ENCODE measurements at regions not wholly inside any gene's neighbourhood (a gene's known extent, or its start where the extent isn't known, plus 50 kb on each side); places are given as distances from the start of the nearest gene placed in this dataset.

DNA sequence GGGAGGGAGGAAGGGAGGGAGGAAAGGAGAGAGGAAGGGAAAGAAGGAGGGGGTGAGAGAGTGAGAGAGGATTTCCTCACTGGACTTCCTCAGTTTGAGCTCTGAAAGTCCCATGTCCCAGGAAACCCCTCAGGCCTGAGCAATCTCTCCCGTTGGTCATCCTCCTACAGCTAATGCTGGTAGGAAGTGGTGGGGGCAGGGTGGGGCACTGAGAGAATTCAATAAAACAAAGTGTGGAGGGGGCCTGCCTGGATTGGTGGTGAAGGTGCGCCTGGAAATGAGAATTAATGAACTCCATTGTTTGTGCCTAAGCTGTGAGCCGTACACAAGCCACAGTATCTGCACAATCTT is 195.0 kb downstream of the RGS3 start:
- no peak for ATAC-seq
- H3K4me1 Mint-ChIP-seq = peaks cover 7% of the 10 kb centered on the region

GRCh38 chr9:113659039-113659438 is 195.5 kb downstream of the RGS3 start:
- Mint-ChIP-seq H3K36me3 (no peaks in the 10 kb centered on the region), H3K9me3 (no peaks in the 10 kb centered on the region), H3K4me1 (peaks cover 7% of the 10 kb centered on the region), H3K27ac (no peak overlapping the region), H3K4me3 (no peak overlapping the region)
- no peak for ATAC-seq
- DNase-seq (ENCODE audit: low spot score in 2 of 2) = no peak

More for the DNA sequence above, 195.0 kb downstream of the RGS3 start:
- no peak overlapping the region for H3K4me3 Mint-ChIP-seq
- no peaks in the 10 kb centered on the region for H3K36me3 Mint-ChIP-seq
- DNase-seq (ENCODE audit: low spot score in 2 of 2) = no peak
- H3K9me3 Mint-ChIP-seq = no peaks in the 10 kb centered on the region
- H3K27ac Mint-ChIP-seq = no peak overlapping the region

DNA sequence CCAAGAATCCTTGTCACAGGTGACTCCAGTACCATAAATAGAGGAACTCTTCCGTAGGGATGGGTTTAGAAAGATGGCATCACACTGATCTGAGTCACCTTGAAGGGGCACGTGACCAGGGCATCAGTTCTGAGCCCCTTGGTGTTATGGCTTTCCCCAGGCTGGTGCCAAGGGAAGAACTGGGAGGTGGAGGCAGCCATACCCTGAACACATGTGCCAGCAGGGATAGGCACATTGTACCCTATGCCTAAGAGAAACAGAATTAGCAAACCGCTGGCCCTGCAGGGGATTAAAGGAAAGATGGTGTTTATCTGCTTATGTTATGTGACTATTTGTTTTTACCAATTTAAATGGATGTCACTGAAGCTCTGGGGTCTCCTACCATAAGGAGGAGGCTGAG is 196.2 kb downstream of the RGS3 start:
- no peak overlapping the region for H3K4me3 Mint-ChIP-seq
- DNase-seq (ENCODE audit: low spot score in 2 of 2) (no peak), ATAC-seq (no peak)
- peaks cover 7% of the 10 kb centered on the region for H3K4me1 Mint-ChIP-seq
- no peaks in the 10 kb centered on the region for H3K36me3 Mint-ChIP-seq
- H3K27ac Mint-ChIP-seq = peak overlapping the region; percentile 0
- no peaks in the 10 kb centered on the region for H3K9me3 Mint-ChIP-seq

- Mint-ChIP-seq H3K4me3 (no peak overlapping the region), H3K36me3 (no peaks in the 10 kb centered on the region), H3K9me3 (no peaks in the 10 kb centered on the region), H3K27ac (peak overlapping the region; percentile 0), H3K4me1 (peaks cover 5% of the 10 kb centered on the region)
- no peak for ATAC-seq
- DNase-seq (ENCODE audit: low spot score in 2 of 2) = no peak
Measured at GRCh38 chr9:113660196-113660595, 196.7 kb downstream of the RGS3 start.

DNA sequence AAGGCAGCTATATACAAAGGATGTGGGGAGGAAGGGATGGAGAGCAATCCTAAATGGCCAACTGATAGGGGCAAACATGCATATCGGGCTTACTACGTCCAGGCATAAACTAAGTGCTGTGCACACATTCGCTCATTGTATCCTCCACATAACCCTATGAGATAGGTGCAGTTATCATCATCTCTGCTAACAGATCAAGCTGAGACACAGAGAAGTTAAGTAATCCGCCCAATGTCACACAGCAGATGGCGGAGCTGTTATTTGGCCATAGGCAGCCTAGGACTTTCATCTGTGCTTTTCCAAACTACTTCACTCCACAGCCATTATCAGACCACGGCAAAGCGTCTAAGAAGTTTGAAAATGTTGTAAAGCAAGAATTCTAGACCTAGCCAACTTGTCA is 197.5 kb downstream of the RGS3 start:
- Mint-ChIP-seq H3K4me3 (no peak overlapping the region), H3K27ac (no peak overlapping the region), H3K36me3 (no peaks in the 10 kb centered on the region), H3K9me3 (no peaks in the 10 kb centered on the region), H3K4me1 (no peaks in the 10 kb centered on the region)
- ATAC-seq = no peak
- no peak for DNase-seq (ENCODE audit: low spot score in 2 of 2)

GRCh38 chr9:113664181-113664875 is 200.8 kb downstream of the RGS3 start:
- H3K9me3 Mint-ChIP-seq = no peaks in the 10 kb centered on the region
- no peak overlapping the region for H3K4me3 Mint-ChIP-seq
- no peak for ATAC-seq
- no peak for DNase-seq (ENCODE audit: low spot score in 2 of 2)
- H3K4me1 Mint-ChIP-seq = no peaks in the 10 kb centered on the region
- no peaks in the 10 kb centered on the region for H3K36me3 Mint-ChIP-seq
- no peak overlapping the region for H3K27ac Mint-ChIP-seq

GRCh38 chr9:113665064-113665463 is 201.5 kb downstream of the RGS3 start:
- no peaks in the 10 kb centered on the region for H3K36me3 Mint-ChIP-seq
- no peak for DNase-seq (ENCODE audit: low spot score in 2 of 2)
- no peak overlapping the region for H3K4me3 Mint-ChIP-seq
- H3K9me3 Mint-ChIP-seq = no peaks in the 10 kb centered on the region
- no peak overlapping the region for H3K27ac Mint-ChIP-seq
- no peak for ATAC-seq
- no peaks in the 10 kb centered on the region for H3K4me1 Mint-ChIP-seq

DNA sequence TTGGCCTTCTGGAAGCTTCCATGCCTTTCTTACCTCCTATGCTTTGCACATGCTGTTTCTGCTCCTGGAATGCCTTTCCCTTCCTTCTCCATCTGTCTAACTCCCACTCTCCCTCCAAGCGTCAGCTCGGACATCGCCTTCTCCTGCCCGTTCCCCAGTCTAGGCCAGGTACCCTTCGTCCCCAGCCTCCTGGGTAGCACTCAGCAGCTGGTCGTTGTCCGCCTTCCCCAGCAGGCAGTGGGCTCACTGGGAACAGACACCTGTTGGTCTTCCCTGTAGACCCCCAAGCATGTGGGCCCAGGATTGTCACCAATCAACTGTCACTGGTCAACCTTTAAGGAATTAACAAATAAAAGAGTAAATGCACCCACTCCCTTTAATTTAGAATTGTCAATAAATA is 202.2 kb downstream of the RGS3 start:
- no peak for ATAC-seq
- Mint-ChIP-seq H3K9me3 (no peaks in the 10 kb centered on the region), H3K36me3 (no peaks in the 10 kb centered on the region)

GRCh38 chr9:113668061-113668460 is 204.5 kb downstream of the RGS3 start:
- ATAC-seq (no peak), DNase-seq (ENCODE audit: low spot score in 2 of 2) (no peak)
- no peaks in the 10 kb centered on the region for H3K36me3 Mint-ChIP-seq
- no peaks in the 10 kb centered on the region for H3K4me1 Mint-ChIP-seq
- H3K4me3 Mint-ChIP-seq = no peak overlapping the region
- H3K27ac Mint-ChIP-seq = no peak overlapping the region
- no peaks in the 10 kb centered on the region for H3K9me3 Mint-ChIP-seq

More for the DNA sequence above, 202.2 kb downstream of the RGS3 start:
- no peak for DNase-seq (ENCODE audit: low spot score in 2 of 2)
- H3K4me1 Mint-ChIP-seq = no peaks in the 10 kb centered on the region
- no peak overlapping the region for H3K4me3 Mint-ChIP-seq
- H3K27ac Mint-ChIP-seq = no peak overlapping the region

DNA sequence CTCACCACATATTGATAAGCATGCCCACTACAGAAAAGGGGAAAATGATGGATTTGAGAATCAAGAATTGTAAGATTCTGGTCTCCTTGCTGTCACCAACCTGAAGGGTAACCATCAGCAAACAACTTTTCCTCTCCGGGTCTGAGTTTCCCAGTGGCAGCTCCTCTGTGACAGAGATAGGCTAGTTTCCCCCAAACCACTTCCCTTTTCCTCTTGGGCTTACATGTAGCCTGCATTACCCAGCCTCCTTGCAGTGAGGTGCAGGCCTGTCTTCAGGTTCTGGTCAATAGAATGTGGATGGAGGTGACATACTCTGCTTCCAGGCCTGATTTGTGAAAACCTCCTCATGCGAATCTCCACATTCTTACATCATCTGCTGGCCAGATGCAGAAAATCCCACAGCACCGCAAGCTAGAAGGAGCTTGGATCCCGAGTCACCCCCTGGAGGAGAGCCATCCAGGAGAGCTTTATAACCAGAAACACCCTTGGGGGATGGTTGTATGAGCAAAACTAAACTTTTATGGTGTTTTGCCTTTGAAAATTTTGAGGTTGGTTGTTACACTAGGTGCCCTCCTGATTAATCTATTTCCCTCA is 206.1 kb downstream of the RGS3 start:
- H3K4me3 Mint-ChIP-seq = no peak overlapping the region
- no peaks in the 10 kb centered on the region for H3K4me1 Mint-ChIP-seq
- DNase-seq (ENCODE audit: low spot score in 2 of 2) (no peak), ATAC-seq (no peak)
- H3K36me3 Mint-ChIP-seq = no peaks in the 10 kb centered on the region
- H3K27ac Mint-ChIP-seq = no peak overlapping the region
- H3K9me3 Mint-ChIP-seq = no peaks in the 10 kb centered on the region

- DNase-seq (ENCODE audit: low spot score in 2 of 2) (no peak), ATAC-seq (no peak)
- Mint-ChIP-seq H3K36me3 (no peaks in the 10 kb centered on the region), H3K27ac (no peak overlapping the region), H3K4me3 (no peak overlapping the region), H3K4me1 (peaks cover 17% of the 10 kb centered on the region), H3K9me3 (no peaks in the 10 kb centered on the region)
Measured at GRCh38 chr9:113673726-113674125, 202.4 kb upstream of the ZNF618 start.

GRCh38 chr9:113674436-113674835 is 201.7 kb upstream of the ZNF618 start:
- Mint-ChIP-seq H3K4me1 (peaks cover 17% of the 10 kb centered on the region), H3K4me3 (no peak overlapping the region), H3K36me3 (no peaks in the 10 kb centered on the region), H3K27ac (no peak overlapping the region), H3K9me3 (no peaks in the 10 kb centered on the region)
- DNase-seq (ENCODE audit: low spot score in 2 of 2) (no peak), ATAC-seq (no peak)

GRCh38 chr9:113675475-113675941 is 200.6 kb upstream of the ZNF618 start:
- DNase-seq (ENCODE audit: low spot score in 2 of 2) = no peak
- H3K9me3 Mint-ChIP-seq = no peaks in the 10 kb centered on the region

DNA sequence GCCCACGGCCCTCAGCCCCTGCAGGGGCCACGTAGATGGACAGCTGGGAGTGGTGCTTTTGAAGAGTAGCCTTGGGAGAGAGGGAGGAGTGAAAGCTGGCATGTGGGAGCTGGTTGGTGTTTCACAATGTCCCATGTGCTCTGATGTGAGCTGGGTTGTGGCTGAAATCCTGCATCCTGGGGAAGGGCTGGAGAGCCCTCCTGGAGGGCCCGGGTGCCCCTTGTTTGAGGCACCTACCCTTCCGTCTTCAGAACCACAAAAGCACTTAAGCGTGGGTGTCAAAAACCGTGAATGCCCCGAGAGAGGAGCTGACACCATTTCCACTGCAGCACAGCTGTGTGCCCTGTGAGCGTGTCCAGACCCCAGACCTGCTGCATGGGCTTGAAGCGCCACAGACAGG is 199.1 kb upstream of the ZNF618 start:
- peaks cover 20% of the 10 kb centered on the region for H3K4me1 Mint-ChIP-seq
- DNase-seq (ENCODE audit: low spot score in 2 of 2) (no peak), ATAC-seq (peak; percentile 26)
- no peak overlapping the region for H3K27ac Mint-ChIP-seq
- H3K4me3 Mint-ChIP-seq = no peak overlapping the region
- no peaks in the 10 kb centered on the region for H3K36me3 Mint-ChIP-seq
- no peaks in the 10 kb centered on the region for H3K9me3 Mint-ChIP-seq

More at GRCh38 chr9:113675475-113675941, 200.6 kb upstream of the ZNF618 start:
- Mint-ChIP-seq H3K27ac (no peak overlapping the region), H3K4me3 (no peak overlapping the region), H3K4me1 (peaks cover 17% of the 10 kb centered on the region), H3K36me3 (no peaks in the 10 kb centered on the region)
- peak; percentile 84 for ATAC-seq

GRCh38 chr9:113677569-113677968 is 198.5 kb upstream of the ZNF618 start:
- H3K4me1 Mint-ChIP-seq = peaks cover 25% of the 10 kb centered on the region
- ATAC-seq = no peak
- no peaks in the 10 kb centered on the region for H3K36me3 Mint-ChIP-seq
- no peak for DNase-seq (ENCODE audit: low spot score in 2 of 2)
- no peak overlapping the region for H3K4me3 Mint-ChIP-seq
- H3K9me3 Mint-ChIP-seq = no peaks in the 10 kb centered on the region
- no peak overlapping the region for H3K27ac Mint-ChIP-seq

DNA sequence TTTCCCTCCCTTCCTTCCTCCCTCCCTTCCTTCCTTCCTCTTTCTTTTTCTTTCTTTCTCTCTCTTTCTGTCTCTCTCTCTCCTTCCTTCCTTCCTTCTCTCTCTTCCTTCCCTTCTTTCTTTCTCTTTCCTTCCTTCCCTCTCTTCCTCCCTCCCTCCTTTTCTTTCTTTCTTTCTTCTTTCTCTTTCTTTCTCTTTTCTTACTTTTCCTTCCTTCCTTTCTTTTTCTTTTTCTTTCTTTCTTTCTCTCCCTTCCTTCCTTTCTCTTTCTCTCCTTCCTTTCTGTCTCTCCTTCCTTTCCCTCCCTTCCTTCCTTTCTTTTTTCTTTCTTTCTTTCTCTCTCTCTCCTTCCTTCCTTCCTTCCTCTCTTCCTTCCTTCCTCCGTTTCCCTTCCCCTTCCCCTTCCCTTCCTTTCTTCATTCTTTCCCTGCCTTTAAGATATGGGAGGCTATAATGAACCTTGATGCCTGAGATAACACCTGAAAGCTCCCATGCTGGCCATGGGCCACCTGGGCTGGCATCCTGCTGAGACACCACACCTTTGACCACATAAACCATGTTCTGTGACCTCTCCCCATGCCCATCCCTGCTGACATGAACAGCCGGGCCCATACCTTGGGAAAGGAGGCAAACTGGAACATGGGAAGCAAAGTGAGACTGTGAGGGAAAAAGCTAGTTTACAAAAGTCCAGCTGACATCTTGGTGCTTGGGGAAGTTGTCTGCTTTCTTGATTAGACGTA is 197.8 kb upstream of the ZNF618 start:
- no peaks in the 10 kb centered on the region for H3K9me3 Mint-ChIP-seq
- ATAC-seq = no peak
- H3K4me1 Mint-ChIP-seq = peaks cover 26% of the 10 kb centered on the region
- no peaks in the 10 kb centered on the region for H3K36me3 Mint-ChIP-seq
- no peak for DNase-seq (ENCODE audit: low spot score in 2 of 2)
- H3K27ac Mint-ChIP-seq = no peak overlapping the region
- H3K4me3 Mint-ChIP-seq = no peak overlapping the region
